CD4-positive, alpha-beta T cell treated with Interferon alpha-2 for 1 hour (primary cell): ENCODE measurements at regions not wholly inside any gene's neighbourhood (a gene's known extent, or its start where the extent isn't known, plus 50 kb on each side); places are given as distances from the start of the nearest gene placed in this dataset.

Experiments
- DNase-seq, 2 donors: peaks; one replicate each; pipeline ENCODE4 v3.0.0-alpha.2; 2020 to 2022

DNA sequence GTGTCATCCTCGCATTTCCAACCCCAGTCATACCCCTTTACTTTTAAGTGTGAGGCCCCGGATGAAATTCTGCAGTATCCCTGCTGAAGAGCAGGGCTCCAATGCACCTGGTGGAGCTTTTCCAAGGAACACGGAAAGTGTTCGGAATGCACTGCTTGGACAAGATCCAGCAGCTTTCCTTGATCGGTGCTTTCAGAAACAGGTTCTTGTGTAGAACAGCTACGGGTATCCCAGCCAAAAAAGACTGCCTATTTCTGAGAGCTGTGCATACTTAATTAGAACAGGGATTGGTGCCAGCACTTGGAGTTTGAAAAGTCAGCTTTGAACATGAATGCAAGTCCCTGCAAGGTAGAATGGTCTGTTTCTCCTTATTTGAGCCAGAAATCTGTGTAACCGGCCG lies 87.2 kb upstream of the C1QTNF9B start:
- DNase-seq = no peak

- DNase-seq = no peak
These were observed 87.8 kb upstream of the C1QTNF9B start for GRCh38 chr13:23985060-23985459.

GRCh38 chr13:23985839-23986238 lies 88.5 kb upstream of the C1QTNF9B start:
- no peak for DNase-seq

DNA sequence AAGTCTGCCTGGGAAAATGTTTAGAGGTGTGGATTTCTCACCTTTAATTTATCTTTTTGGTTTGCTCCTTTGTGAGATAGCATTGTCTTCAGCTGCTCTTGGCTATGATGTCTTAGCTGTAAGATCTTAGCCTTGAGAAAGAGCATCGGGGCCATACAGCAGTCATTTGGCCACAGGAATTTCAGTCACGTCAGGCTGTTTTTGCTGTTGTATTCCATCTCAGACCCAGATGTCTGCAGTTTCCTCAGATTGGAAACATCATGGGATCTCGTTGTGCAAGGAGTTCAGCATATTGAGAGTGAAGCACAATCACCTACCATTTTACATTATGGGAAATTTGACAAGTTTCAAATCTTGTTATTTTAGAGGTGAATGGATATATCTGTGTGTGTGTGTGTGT lies 89.3 kb upstream of the C1QTNF9B start:
- no peak for DNase-seq

- no peak for DNase-seq
These were observed 90.1 kb upstream of the C1QTNF9B start for GRCh38 chr13:23987331-23987894.

GRCh38 chr13:23988546-23989122 lies 91.3 kb upstream of the C1QTNF9B start:
- DNase-seq = no peak

DNA sequence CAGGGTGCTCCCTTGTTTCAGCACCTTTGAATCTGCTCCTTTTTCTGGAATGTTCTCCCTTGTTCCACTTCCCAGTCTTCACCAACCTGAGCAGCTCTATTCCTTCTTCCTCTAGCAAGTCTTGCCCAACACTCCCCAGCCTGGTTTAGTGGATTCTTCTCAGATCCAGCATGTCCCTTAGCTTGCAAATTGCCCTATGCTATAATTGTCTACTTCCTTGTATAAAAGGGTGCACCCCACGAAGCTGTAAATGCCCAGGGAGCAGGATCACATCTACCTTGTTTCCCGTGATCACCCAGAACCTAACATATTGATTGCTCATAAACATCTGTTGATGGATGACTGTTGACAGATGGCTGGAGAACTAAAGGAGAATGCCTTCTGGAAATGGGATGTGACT lies 93.2 kb upstream of the C1QTNF9B start:
- no peak for DNase-seq

DNA sequence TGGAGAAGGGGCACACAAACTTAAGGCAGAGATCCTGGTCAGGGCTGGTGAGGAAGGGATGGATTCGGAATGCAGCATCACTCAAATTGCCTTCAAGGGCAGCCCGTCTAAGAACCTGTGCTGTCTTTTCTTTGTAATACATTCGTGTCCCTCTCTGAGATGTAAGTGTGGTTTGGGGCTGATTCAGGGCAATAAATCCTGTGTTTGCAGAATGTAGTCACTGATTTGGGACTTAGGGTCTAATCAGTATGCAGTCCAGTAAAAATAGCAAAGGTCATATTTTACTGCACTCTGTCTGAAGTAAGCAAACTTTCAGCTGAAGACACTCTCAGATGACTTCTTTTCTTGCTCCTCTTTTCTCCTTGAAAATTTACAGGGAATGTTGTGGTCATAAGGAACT lies 93.8 kb upstream of the C1QTNF9B start:
- DNase-seq = no peak

DNA sequence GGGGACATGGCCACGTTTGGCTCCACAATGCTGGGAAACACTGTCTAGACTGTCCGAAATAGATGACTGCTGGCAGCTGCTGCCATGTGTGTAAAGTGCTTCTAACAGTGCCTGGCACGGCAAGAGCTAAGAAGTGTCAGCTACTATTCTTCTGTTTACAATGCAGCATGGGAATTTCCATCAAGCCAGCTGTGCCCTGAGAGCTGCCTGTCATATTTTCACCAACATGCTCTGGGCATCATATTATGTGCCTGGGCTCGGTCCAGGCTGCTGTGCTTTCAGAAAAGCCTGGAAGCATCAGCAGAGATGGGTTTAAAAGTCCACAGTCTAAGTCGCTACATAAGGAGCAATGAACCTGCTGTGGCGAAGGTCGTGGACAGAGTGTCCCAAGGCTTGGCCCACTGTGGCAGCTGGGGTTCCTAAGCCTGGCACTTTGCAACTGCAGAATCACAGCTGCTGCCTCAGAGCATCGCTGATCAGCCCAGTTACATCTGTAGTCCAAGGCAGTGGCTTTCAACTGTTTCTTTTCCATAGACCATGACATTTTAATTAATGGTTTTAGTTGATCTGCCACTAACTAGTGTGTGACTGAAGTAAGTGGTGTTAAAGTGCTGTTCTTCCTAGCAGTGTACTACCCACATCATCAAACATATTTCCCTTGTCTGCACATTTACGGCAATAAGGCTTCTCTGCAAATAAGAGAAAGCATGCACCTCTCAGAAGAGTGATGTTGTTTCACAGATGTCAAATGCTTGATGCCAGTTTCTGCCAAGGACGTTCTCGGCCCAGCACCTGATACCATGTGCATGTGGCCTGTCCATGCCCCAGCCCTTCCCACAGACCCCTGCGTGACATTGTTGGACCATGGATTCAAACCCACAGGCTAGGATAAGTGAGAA lies 95.7 kb upstream of the C1QTNF9B start:
- DNase-seq = no peak

DNA sequence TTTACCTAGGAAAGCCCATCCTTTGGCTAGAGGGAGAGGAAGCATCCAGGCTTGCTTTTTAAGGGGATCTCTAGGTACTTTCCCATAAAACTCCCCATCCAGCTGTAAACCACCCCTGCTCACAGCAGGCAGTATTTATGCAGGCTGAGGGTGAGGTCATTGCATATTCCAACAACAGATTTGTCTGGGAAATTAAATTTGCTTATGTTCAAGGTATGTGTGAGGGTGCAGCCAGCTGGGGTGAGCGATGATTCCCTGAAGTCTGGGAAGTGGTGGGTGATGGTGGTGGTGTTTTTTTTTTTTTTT lies 96.3 kb upstream of the C1QTNF9B start:
- DNase-seq = no peak

- no peak for DNase-seq
These were observed 98.2 kb upstream of the C1QTNF9B start for GRCh38 chr13:23995283-23996073.

DNA sequence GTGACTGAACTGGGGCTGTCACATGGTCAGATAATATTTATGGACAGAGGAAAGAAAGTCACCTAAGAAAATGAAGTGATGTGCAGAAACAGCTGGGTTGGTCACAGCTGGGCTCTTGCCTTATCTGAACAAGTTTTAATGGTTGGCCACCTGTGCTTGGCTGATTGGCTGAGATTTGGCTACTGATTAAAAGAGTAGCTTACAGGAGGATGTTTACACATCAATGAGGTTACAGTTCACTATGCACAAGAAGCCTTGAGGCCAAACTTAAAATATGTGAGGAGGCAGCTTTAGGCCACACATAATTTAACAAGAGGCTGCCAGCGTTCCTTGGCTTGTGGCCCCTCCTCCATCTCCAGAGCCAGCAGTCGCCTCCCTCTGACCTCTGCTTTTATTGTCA lies 99.2 kb upstream of the C1QTNF9B start:
- no peak for DNase-seq

GRCh38 chr13:23999424-23999823 lies 102.1 kb upstream of the C1QTNF9B start:
- DNase-seq = no peak

DNA sequence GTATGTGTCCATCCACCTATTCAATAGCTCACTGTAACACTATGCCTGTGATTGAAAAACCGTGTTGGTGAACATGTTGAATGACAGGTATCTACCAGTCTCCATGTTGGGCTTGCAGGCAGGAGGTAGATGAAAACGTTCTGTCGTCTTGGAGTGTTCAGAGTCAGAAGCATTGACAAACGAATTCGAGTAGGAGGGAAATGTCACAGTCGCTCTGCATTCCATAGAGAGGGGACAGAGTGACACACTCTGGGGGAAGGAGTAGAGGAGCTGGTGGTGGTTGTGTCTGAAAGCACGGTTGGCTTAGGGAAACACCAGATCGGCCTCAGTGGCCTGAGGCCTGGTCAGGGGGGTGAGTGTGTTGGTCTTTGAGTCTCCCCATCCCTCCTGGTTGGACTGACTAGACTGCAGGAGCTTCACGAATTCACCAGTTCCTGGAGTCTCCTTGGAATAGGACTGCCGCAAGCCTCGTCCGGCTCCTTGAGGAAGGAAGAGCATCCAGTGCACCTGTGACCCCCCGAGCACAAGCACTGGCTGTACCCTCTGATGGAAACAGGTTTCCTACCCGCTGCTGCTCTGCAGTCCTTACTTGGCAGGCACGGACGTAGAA lies 105.0 kb upstream of the C1QTNF9B start:
- DNase-seq = no peak

DNA sequence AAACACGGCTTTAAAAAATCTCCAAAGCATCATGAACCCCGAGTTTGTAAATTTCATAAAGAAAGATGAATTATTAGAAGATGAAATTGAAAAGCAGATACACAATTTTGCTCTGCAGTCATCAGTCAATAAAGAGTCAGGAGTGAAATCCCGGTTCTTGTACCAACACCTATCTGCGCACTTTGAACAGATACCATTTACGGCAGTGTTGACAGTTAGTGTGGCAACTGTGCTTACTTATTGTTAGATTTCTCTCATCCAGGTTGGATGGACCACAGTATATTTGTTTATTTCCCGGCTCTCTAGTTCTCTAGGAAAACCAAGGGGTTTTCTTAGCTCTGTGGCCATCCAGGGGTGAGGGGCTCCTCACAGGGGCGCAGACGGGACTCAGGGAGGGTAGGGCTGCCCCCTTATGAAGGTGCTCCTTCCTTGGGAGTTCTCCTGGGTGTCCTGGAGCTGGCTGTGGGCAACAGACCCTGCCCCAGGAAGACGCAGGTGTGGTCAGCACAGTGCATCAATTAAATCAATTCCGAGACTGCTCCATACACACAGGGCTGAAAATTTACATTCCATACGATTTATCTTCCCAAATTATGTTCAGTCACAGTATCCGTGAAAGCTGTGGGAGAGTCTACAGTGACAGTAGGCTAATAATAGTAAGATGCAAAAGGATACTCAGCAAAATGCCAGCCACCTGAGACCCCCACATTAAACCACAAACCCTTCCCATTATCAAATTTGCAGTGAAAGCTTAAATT lies 107.0 kb upstream of the C1QTNF9B start:
- no peak for DNase-seq

- no peak for DNase-seq
These were observed 107.7 kb upstream of the C1QTNF9B start for GRCh38 chr13:24004971-24005370.

GRCh38 chr13:24005755-24006281 lies 108.5 kb upstream of the C1QTNF9B start:
- DNase-seq = no peak

DNA sequence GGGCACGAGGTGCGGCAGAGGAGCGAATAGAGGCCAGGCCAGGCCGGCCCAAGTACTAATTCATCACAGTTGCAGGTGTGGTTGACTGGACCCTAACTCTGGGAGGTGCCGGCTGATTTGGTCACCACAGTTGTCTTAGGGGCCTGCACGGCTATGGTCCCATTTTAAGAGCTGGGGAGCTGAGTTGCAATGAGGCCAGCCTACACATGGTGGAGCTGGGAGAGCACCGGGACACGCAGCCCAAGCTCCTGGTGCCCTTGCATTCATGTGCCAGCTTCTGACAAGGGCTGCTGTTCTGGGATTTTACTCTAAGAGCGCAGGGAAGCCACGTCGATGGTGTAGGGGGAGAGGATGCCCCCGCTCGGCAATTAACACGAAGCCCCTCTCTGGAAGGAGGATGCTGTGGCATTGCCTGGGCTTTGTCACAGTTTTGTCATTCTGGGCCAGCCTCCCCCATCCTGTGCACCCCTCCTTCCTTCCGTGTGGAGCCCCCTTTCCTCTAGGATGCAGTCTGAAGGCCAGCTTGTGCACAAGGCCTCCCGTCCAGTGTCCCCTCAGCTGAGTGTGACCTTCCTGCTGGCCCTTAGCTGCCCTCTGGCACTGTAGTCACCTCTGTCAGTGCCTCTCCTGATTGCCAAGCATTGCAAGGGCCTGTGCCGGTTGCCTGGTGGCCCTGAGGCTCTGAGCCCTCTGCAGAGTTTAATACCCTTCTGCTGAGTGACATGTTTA lies 109.4 kb upstream of the C1QTNF9B start:
- DNase-seq = no peak

DNA sequence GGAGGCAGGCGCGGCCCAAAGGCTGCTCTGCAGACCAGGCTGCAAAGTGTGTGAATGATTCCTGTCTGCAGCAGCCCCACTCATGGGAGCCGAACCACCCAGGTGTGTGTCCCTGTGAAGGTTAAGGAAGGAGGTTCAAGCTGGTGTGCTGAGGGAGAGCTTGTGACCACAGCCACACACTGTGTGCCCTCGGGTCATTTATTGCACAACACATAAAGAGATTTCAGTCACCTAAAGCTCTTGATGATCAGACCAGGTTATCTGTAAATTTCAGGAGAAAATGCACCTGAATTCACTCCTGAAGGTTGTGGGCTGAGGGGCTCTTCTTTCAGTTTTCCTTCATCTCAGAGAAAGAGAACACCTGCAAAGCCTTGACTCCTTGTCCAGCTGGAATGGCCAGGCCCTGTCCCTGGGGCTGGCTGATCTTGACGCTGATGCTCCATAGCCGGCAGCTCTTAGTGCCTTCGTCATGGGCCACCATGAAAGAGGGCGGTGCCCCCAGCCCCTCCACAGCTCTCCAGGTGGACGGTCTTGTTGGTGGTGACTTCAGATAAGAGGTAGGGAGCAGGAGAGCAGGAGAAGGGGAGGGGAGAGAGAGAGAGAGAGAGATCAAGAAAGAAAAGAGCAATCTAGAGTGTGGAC lies 110.8 kb upstream of the C1QTNF9B start:
- DNase-seq = no peak

GRCh38 chr13:24008679-24009078 lies 111.4 kb upstream of the C1QTNF9B start:
- no peak for DNase-seq

GRCh38 chr13:24011266-24011665 lies 114.0 kb upstream of the C1QTNF9B start:
- no peak for DNase-seq
